Suprapubic skin (tissue), 4 donors: ENCODE measurements at regions not wholly inside any gene's neighbourhood (a gene's known extent, or its start where the extent isn't known, plus 50 kb on each side); places are given as distances from the start of the nearest gene placed in this dataset.
"Not testable (repeated sequence)": the region's sequence is repeated elsewhere in the genome, so short reads cannot be mapped to it uniquely, and the experiment has no call there.

Source experiments
- DNase-seq, 2 donors: peaks; one replicate each; pipeline ENCODE4 v3.0.0-alpha.2; 2019; ENCODE audit warnings: low spot score in 2 of 2
- H3K27ac ChIP-seq: fragments of 200-600 bp; sonication (generic); one replicate; pipeline ENCODE4 v1.5.1; 2019
- H3K27me3 ChIP-seq: fragments of 200-600 bp; sonication (generic); one replicate; pipeline ENCODE4 v1.5.1; 2019
- H3K36me3 ChIP-seq: fragments of 200-600 bp; sonication (generic); one replicate; pipeline ENCODE4 v1.5.1; 2019
- H3K4me1 ChIP-seq: fragments of 200-600 bp; sonication (generic); one replicate; pipeline ENCODE4 v1.5.1; 2019
- H3K4me3 ChIP-seq: fragments of 200-600 bp; sonication (generic); one replicate; pipeline ENCODE4 v1.5.1; 2019; ENCODE audit warnings: mild to moderate bottlenecking
- H3K9me3 ChIP-seq: fragments of 200-600 bp; sonication (generic); one replicate; pipeline ENCODE4 v1.5.1; 2019
- EP300 ChIP-seq: sonication (generic); formaldehyde crosslinking; IDR thresholded peaks from one replicate; pipeline ENCODE4 v1.6.1; 2017; ENCODE audit warnings: antibody characterized with exemption
- POLR2A ChIP-seq, 2 donors: fragments of 450-650 bp; IDR thresholded peaks; one replicate each; pipeline ENCODE4 v1.6.1; 2017; ENCODE audit warnings: antibody characterized with exemption in 2 of 2, mild to moderate bottlenecking in 2 of 2, moderate library complexity in 2 of 2
- POLR2AphosphoS5 ChIP-seq, 3 donors: sonication (generic); formaldehyde crosslinking; IDR thresholded peaks; one replicate each; pipeline ENCODE4 v1.6.1; 2017; ENCODE audit warnings: antibody characterized with exemption in 3 of 3
- WGBS: methylation state at CpG from one replicate; pipeline ENCODE4 v1.1.5; 2018; 5-methylcytosine and 5-hydroxymethylcytosine counted together
- TF ChIP-seq, protein P1 (sequence below), 2 donors: fragments of 200-600 bp in 1 of 2; fragments of 450-650 bp in 1 of 2; sonication (generic) in 1 of 2; IDR thresholded peaks; one replicate each; pipeline ENCODE4 v1.5.1; 2016 to 2019; ENCODE audit warnings: antibody characterized with exemption in 2 of 2, mild to moderate bottlenecking in 1 of 2, moderate library complexity in 1 of 2

GRCh38 chr9:115340314-115340713, 222.4 kb upstream of the TNC start:
- WGBS: 90% methylated on average over 5 of the region's 5 CpGs
- H3K27me3 ChIP-seq: no peaks in the 10 kb centered on the region
- no peak for DNase-seq
- H3K9me3 ChIP-seq: no peaks in the 10 kb centered on the region
- no peak overlapping the region for H3K4me3 ChIP-seq
- no peak overlapping the region for H3K27ac ChIP-seq
- H3K4me1 ChIP-seq: no peaks in the 10 kb centered on the region
- H3K36me3 ChIP-seq: no peaks in the 10 kb centered on the region
- TF ChIP-seq, protein P1, sequence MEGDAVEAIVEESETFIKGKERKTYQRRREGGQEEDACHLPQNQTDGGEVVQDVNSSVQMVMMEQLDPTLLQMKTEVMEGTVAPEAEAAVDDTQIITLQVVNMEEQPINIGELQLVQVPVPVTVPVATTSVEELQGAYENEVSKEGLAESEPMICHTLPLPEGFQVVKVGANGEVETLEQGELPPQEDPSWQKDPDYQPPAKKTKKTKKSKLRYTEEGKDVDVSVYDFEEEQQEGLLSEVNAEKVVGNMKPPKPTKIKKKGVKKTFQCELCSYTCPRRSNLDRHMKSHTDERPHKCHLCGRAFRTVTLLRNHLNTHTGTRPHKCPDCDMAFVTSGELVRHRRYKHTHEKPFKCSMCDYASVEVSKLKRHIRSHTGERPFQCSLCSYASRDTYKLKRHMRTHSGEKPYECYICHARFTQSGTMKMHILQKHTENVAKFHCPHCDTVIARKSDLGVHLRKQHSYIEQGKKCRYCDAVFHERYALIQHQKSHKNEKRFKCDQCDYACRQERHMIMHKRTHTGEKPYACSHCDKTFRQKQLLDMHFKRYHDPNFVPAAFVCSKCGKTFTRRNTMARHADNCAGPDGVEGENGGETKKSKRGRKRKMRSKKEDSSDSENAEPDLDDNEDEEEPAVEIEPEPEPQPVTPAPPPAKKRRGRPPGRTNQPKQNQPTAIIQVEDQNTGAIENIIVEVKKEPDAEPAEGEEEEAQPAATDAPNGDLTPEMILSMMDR (IDR thresholded peaks at IDR 0.05): no peak
- TF ChIP-seq POLR2AphosphoS5 (IDR thresholded peaks at IDR 0.05): no peak
- no peak for TF ChIP-seq POLR2A (IDR thresholded peaks at IDR 0.05)
- no peak for TF ChIP-seq EP300

GRCh38 chr9:115341426-115341825, 223.5 kb upstream of the TNC start:
- Histone ChIP-seq H3K9me3 (no peaks in the 10 kb centered on the region), H3K4me3 (no peak overlapping the region), H3K36me3 (no peaks in the 10 kb centered on the region), H3K27ac (no peak overlapping the region), H3K4me1 (no peaks in the 10 kb centered on the region), H3K27me3 (no peaks in the 10 kb centered on the region)
- 27% methylated on average over 3 of the region's 3 CpGs for WGBS
- peak in 1 of 2 donors; percentile 59 for DNase-seq
- TF ChIP-seq EP300 (no peak), POLR2A (IDR thresholded peaks at IDR 0.05) (no peak), POLR2AphosphoS5 (IDR thresholded peaks at IDR 0.05) (no peak)
- TF ChIP-seq, protein P1 (IDR thresholded peaks at IDR 0.05): no peak

GRCh38 chr9:115347776-115348175, 229.8 kb upstream of the TNC start:
- not testable (repeated sequence) for H3K27ac ChIP-seq, H3K4me3 ChIP-seq, H3K9me3 ChIP-seq, H3K4me1 ChIP-seq, DNase-seq, H3K36me3 ChIP-seq, H3K27me3 ChIP-seq
- 83% methylated on average over 1 of the region's 2 CpGs for whole genome bisulfite sequencing

- 87% methylated on average over 3 of the region's 3 CpGs for WGBS
- H3K4me1 ChIP-seq, H3K27ac ChIP-seq, H3K27me3 ChIP-seq, H3K36me3 ChIP-seq, DNase-seq, H3K9me3 ChIP-seq, H3K4me3 ChIP-seq: not testable (repeated sequence)
Observed at GRCh38 chr9:115348936-115349335, 231.0 kb upstream of the TNC start.

DNA sequence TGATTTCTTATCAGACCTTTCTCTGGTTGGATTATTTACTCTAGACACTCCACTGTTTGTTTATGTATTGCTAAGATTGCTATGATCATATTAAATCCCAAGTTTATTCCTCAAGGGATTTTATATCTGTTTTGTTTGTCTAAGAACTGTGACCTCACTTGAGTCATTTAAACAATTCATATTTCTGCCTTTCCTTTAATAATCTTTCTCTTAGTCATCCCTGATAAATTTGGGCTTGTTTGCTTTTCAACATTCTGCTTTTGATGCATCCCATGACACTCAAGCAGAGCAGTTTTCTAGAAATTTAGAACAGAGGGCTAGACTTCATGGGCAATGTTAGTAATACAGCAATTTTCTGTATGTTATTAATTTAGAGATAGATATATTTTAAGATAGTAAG, 231.6 kb upstream of the TNC start:
- DNase-seq: no peak
- no peaks in the 10 kb centered on the region for H3K9me3 ChIP-seq
- no peak overlapping the region for H3K27ac ChIP-seq
- TF ChIP-seq EP300: no peak
- TF ChIP-seq POLR2A (IDR thresholded peaks at IDR 0.05): no peak
- TF ChIP-seq, protein P1 (IDR thresholded peaks at IDR 0.05): no peak
- no peak for TF ChIP-seq POLR2AphosphoS5 (IDR thresholded peaks at IDR 0.05)
- H3K4me1 ChIP-seq: no peaks in the 10 kb centered on the region
- no peak overlapping the region for H3K4me3 ChIP-seq
- no peaks in the 10 kb centered on the region for H3K27me3 ChIP-seq
- H3K36me3 ChIP-seq: no peaks in the 10 kb centered on the region

DNA sequence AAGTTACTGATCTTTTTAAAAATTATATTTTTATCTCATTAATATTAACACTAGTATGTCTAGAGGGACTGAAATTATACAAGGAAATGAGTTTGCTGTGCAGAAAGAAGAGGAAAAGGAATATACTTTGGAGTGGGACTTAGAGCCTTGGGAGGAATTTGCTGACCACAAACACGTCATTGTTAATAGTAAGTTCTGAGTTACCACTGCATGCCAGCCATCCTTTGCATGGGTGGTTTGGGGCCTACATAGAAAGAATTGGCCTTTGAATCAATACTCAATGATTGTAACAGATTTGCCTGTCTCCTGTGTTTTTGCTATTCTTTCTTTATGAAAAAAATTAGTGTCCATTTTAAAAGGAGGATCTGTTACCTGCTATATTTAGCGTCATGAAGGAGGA, 232.6 kb upstream of the TNC start:
- no peak overlapping the region for H3K4me3 ChIP-seq
- no peaks in the 10 kb centered on the region for H3K4me1 ChIP-seq
- no peaks in the 10 kb centered on the region for H3K27me3 ChIP-seq
- TF ChIP-seq POLR2AphosphoS5 (IDR thresholded peaks at IDR 0.05) (no peak), EP300 (no peak), POLR2A (IDR thresholded peaks at IDR 0.05) (no peak)
- TF ChIP-seq, protein P1 (IDR thresholded peaks at IDR 0.05): no peak
- no peaks in the 10 kb centered on the region for H3K36me3 ChIP-seq
- no peak for DNase-seq
- H3K27ac ChIP-seq: no peak overlapping the region
- no peaks in the 10 kb centered on the region for H3K9me3 ChIP-seq
- 83% methylated on average over 2 of the region's 2 CpGs for WGBS
